ENCODE measurements at regions not wholly inside any gene's neighbourhood (a gene's known extent, or its start where the extent isn't known, plus 50 kb on each side); places are given as distances from the start of the nearest gene placed in this dataset.

DNA sequence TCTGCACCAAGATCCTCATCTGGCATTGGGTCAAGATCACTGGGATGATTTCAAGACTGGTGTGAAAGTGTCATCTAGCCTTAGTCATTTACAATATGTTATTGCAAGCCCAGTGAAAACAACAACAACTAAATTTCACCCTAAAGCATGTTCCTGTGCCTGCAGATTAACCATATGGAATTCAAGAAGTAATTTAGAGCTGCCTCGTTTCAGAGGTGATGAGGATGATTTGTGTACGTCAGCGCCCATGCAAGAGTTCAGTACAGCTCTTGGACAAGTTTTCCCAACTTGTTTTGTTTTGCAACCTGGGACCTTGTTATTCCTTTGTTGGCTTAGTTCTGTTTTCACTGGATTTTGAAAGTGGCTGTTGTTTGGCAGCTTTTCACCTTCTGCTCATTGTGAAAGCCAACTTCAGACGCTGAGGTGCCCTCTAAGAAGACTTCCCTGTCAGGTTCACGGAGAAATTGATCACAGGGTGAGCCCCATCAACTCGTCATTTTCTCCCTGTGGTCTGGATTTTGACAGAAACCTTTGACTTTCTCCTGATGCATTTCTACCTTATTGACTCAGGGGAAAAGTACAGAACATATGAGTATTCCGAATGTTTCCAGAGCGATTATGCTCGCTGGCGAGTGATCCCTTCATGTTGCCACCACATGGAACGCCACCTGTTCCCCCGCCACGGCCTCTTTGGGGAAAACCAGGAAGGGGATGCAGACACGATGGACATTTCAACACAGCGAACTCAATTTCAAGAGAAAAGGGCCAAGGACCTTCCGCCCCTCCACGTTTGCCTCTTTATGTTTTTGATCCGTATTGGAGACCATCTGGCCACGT lies 85.6 kb downstream of the FOXL1 start:
- no peaks in the 10 kb centered on the region for H3K36me3 Mint-ChIP-seq (ENCODE audit: low read depth)
- Histone ChIP-seq H3K27ac (ENCODE audit: low read depth, low read length) (no peak overlapping the region), H3K4me1 (ENCODE audit: control insufficient read depth, insufficient read depth, low read length) (no peaks in the 10 kb centered on the region), H3K9ac (ENCODE audit: extremely low read depth, low read length, poor library complexity, severe bottlenecking) (no peak overlapping the region), H3K27me3 (ENCODE audit: control insufficient read depth, insufficient read depth, low read length, poor library complexity, severe bottlenecking) (peaks cover 14% of the 10 kb centered on the region), H3K9me3 (ENCODE audit: control insufficient read depth, low read length) (no peaks in the 10 kb centered on the region), H3K4me3 (ENCODE audit: low read length) (no peak overlapping the region), H3K36me3 (ENCODE audit: control insufficient read depth, insufficient read depth, low read length) (no peaks in the 10 kb centered on the region)
- H3K27me3 Mint-ChIP-seq (ENCODE audit: insufficient read depth), result peaks cover 11% of the 10 kb centered on the region
- H3K9me3 Mint-ChIP-seq, result no peaks in the 10 kb centered on the region
- no peak overlapping the region for H3K27ac Mint-ChIP-seq
- no peak for DNase-seq
- H3K4me3 Mint-ChIP-seq, result no peak overlapping the region
- WGBS, 2 experiments (ENCODE audit: insufficient coverage in 1 of 2, insufficient read length in 1 of 2), result 86 to 95% methylated on average over 16 to 19 of the region's 19 CpGs
- no peak for TF ChIP-seq CTCF (conservative IDR thresholded peaks at IDR 0.05)
- H3K4me1 Mint-ChIP-seq, result peaks cover 5% of the 10 kb centered on the region

DNA sequence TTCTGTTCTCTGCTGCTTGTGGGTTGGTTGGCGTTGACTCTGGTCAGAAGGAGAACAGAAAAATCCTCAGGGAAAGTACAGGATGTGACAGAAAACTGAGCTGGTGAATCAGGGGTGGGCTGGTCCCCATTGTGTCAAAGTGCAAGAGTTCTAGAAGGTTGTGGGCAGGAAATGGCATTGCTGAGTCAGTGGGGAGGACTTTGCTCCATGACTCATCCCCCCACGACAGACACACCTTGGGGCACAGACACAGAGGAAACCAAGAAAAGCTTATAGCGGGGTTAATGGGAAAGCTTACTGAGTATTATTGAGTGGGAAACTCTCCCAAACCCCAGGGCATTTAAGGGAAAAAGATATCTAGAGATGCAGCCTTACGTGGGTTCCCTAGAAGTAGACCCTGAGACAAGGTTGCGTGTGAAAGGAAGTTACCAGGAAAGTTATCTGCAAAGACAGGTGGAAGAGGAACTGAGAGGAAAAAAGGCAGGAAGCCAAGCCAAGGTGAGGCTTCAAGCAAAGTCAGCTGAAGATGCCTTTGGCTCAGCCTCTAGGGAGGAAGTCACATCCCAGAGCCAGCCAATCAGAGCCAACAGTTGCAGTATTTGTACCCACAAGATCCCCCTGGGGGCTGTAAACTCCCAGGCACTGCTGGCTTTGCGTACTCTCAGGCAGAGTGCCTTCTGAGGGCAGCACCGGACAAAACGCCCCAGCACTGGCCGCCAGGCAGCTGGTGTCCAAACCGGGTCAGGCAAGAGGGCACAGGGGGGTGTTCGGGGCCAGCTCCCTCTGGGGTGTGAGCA lies 86.4 kb downstream of the FOXL1 start:
- H3K27ac ChIP-seq (ENCODE audit: low read depth, low read length), result no peak overlapping the region
- no peak for DNase-seq
- no peak for TF ChIP-seq CTCF (conservative IDR thresholded peaks at IDR 0.05)
- H3K9me3 ChIP-seq (ENCODE audit: control insufficient read depth, low read length), result no peaks in the 10 kb centered on the region
- no peak overlapping the region for H3K4me3 ChIP-seq (ENCODE audit: low read length)
- no peaks in the 10 kb centered on the region for H3K36me3 ChIP-seq (ENCODE audit: control insufficient read depth, insufficient read depth, low read length)
- H3K4me3 Mint-ChIP-seq, result no peak overlapping the region
- H3K9ac ChIP-seq (ENCODE audit: extremely low read depth, low read length, poor library complexity, severe bottlenecking), result no peak overlapping the region
- H3K9me3 Mint-ChIP-seq, result no peaks in the 10 kb centered on the region
- H3K36me3 Mint-ChIP-seq (ENCODE audit: low read depth), result no peaks in the 10 kb centered on the region
- no peaks in the 10 kb centered on the region for H3K4me1 ChIP-seq (ENCODE audit: control insufficient read depth, insufficient read depth, low read length)
- H3K4me1 Mint-ChIP-seq, result peaks cover 5% of the 10 kb centered on the region
- 90 to 97% methylated on average over 8 to 11 of the region's 11 CpGs for WGBS, 2 experiments (ENCODE audit: insufficient coverage in 1 of 2, insufficient read length in 1 of 2)
- peaks cover 14% of the 10 kb centered on the region for H3K27me3 ChIP-seq (ENCODE audit: control insufficient read depth, insufficient read depth, low read length, poor library complexity, severe bottlenecking)
- peaks cover 7% of the 10 kb centered on the region for H3K27me3 Mint-ChIP-seq (ENCODE audit: insufficient read depth)
- no peak overlapping the region for H3K27ac Mint-ChIP-seq

DNA sequence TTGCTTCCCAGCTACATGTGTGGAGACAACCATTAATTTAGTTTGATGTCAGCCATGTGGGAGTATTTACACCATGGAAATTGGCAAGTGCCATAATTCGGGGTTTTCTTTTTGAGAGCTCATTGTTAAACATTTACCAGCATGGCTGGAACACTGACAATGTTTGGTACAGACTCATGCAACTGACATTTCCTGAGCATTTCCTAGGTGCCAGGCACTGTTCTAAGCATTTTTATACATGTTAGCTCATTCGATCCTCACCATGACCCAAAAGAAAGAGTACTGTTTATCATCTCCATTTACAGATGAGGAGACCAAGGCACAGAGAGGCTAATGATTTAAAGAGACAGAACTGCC lies 86.9 kb downstream of the FOXL1 start:
- no peak for DNase-seq
- H3K4me1 ChIP-seq (ENCODE audit: control insufficient read depth, insufficient read depth, low read length), result no peaks in the 10 kb centered on the region
- TF ChIP-seq CTCF (conservative IDR thresholded peaks at IDR 0.05), result no peak
- no peaks in the 10 kb centered on the region for H3K9me3 ChIP-seq (ENCODE audit: control insufficient read depth, low read length)
- no peak overlapping the region for H3K9ac ChIP-seq (ENCODE audit: extremely low read depth, low read length, poor library complexity, severe bottlenecking)
- Mint-ChIP-seq H3K36me3 (ENCODE audit: low read depth) (no peaks in the 10 kb centered on the region), H3K27ac (no peak overlapping the region), H3K9me3 (no peaks in the 10 kb centered on the region), H3K4me1 (peaks cover 7% of the 10 kb centered on the region), H3K4me3 (no peak overlapping the region), H3K27me3 (ENCODE audit: insufficient read depth) (peaks cover 2% of the 10 kb centered on the region)
- H3K27me3 ChIP-seq (ENCODE audit: control insufficient read depth, insufficient read depth, low read length, poor library complexity, severe bottlenecking), result peaks cover 14% of the 10 kb centered on the region
- no peak overlapping the region for H3K4me3 ChIP-seq (ENCODE audit: low read length)
- H3K27ac ChIP-seq (ENCODE audit: low read depth, low read length), result no peak overlapping the region
- H3K36me3 ChIP-seq (ENCODE audit: control insufficient read depth, insufficient read depth, low read length), result no peaks in the 10 kb centered on the region
- WGBS, 2 experiments (ENCODE audit: insufficient coverage in 1 of 2, insufficient read length in 1 of 2), result 70 to 72% methylated on average over 2 of the region's 2 CpGs

All from endodermal cell (in vitro differentiated cells).